ENCODE measurements at regions not wholly inside any gene's neighbourhood (a gene's known extent, or its start where the extent isn't known, plus 50 kb on each side); places are given as distances from the start of the nearest gene placed in this dataset.

- TF ChIP-seq EZH2 (IDR thresholded peaks at IDR 0.05; ENCODE audit: low read depth) = no peak
- TF ChIP-seq, protein P1, sequence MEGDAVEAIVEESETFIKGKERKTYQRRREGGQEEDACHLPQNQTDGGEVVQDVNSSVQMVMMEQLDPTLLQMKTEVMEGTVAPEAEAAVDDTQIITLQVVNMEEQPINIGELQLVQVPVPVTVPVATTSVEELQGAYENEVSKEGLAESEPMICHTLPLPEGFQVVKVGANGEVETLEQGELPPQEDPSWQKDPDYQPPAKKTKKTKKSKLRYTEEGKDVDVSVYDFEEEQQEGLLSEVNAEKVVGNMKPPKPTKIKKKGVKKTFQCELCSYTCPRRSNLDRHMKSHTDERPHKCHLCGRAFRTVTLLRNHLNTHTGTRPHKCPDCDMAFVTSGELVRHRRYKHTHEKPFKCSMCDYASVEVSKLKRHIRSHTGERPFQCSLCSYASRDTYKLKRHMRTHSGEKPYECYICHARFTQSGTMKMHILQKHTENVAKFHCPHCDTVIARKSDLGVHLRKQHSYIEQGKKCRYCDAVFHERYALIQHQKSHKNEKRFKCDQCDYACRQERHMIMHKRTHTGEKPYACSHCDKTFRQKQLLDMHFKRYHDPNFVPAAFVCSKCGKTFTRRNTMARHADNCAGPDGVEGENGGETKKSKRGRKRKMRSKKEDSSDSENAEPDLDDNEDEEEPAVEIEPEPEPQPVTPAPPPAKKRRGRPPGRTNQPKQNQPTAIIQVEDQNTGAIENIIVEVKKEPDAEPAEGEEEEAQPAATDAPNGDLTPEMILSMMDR (conservative IDR thresholded peaks at IDR 0.05) = no peak
Observed at GRCh38 chr12:125684968-125685790, 619.9 kb downstream of the AACS start.

DNA sequence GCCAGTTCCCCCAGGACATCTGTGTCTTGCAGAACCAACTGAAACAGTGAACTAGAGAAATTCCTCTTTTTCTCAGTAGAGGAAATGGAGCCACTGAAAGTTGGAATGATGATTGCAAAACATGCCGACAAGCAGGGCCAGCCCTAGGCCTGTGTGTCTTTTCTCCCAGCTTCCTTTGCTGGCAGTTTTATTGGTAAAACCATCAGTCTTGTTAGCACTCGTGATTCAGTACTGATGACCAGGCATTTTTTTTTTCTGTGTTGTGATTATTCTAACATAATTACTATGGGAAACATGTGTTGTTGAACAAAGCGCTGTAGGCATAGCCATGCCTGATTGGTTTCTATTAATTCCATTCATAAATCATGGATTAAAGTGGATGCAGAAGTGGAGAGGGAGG is 620.7 kb downstream of the AACS start:
- no peaks in the 10 kb centered on the region for H3K36me3 ChIP-seq (ENCODE audit: low read depth)
- ChIA-PET CTCF (no interaction called here), POLR2A (ENCODE audit: unreplicated experiment) (no interaction called here)
- TF ChIP-seq EZH2 (IDR thresholded peaks at IDR 0.05; ENCODE audit: low read depth) = no peak
- TF ChIP-seq, protein P1 (conservative IDR thresholded peaks at IDR 0.05) = no peak
- H3K4me2 ChIP-seq = no peak overlapping the region
- DNase-seq = no peak
- H4K20me1 ChIP-seq (ENCODE audit: insufficient read depth) = no peaks in the 10 kb centered on the region
- H3K4me1 ChIP-seq (replicated peaks; ENCODE audit: insufficient read depth) = no peaks in the 10 kb centered on the region
- no peak overlapping the region for H2AFZ ChIP-seq
- no peak overlapping the region for H3K27ac ChIP-seq
- BruUV-seq (replicated peaks) = no TSS peak
- intact Hi-C loops (cut with micrococcal nuclease; ENCODE audit: unreplicated experiment) = no loop called here
- H3K9me3 ChIP-seq (ENCODE audit: insufficient read depth, low read depth) = no peaks in the 10 kb centered on the region
- H3K4me3 ChIP-seq = no peak overlapping the region
- H3K27me3 ChIP-seq (ENCODE audit: insufficient read depth, low read depth) = peaks cover 26% of the 10 kb centered on the region
- no peaks in the 10 kb centered on the region for H3F3A ChIP-seq (ENCODE audit: insufficient read depth, low read depth)
- no peaks in the 10 kb centered on the region for H3K79me2 ChIP-seq (ENCODE audit: low read depth)
- no peaks in the 10 kb centered on the region for H3K9me2 ChIP-seq (ENCODE audit: insufficient read depth)

More at GRCh38 chr12:125684968-125685790, 619.9 kb downstream of the AACS start:
- ChIA-PET POLR2A (ENCODE audit: unreplicated experiment) (no interaction called here), CTCF (no interaction called here)
- DNase-seq = no peak
- Histone ChIP-seq H3K4me2 (no peak overlapping the region), H3K36me3 (ENCODE audit: low read depth) (no peaks in the 10 kb centered on the region), H3K79me2 (ENCODE audit: low read depth) (no peaks in the 10 kb centered on the region), H3K27ac (no peak overlapping the region), H3K4me3 (no peak overlapping the region), H3K4me1 (replicated peaks; ENCODE audit: insufficient read depth) (no peaks in the 10 kb centered on the region), H3K9me2 (ENCODE audit: insufficient read depth) (no peaks in the 10 kb centered on the region), H4K20me1 (ENCODE audit: insufficient read depth) (no peaks in the 10 kb centered on the region), H3K9me3 (ENCODE audit: insufficient read depth, low read depth) (no peaks in the 10 kb centered on the region), H3K27me3 (ENCODE audit: insufficient read depth, low read depth) (peaks cover 19% of the 10 kb centered on the region), H3F3A (ENCODE audit: insufficient read depth, low read depth) (no peaks in the 10 kb centered on the region), H2AFZ (no peak overlapping the region)
- no TSS peak for BruUV-seq (replicated peaks)
- intact Hi-C loops (cut with micrococcal nuclease; ENCODE audit: unreplicated experiment) = no loop called here

DNA sequence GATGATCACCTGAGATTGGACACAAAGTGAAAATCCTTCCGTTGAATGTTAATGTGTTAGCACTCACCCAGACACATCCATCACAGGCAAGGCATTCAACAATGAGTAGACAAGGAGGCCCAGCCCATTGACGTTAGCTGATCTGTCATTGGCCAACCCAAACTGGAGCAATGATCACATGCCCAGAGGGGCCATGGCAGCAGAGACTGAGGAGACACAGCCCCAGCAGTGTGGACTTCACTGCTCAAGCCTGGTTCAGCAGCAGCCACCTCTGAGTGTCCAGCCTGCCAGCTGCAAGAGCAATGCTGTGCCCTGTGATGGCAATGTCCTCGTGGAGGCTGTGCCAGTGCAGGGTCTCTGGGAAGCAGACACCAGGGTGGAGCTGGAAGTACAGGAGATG is 622.2 kb downstream of the AACS start:
- TF ChIP-seq, protein P1 (conservative IDR thresholded peaks at IDR 0.05) = no peak
- TF ChIP-seq EZH2 (IDR thresholded peaks at IDR 0.05; ENCODE audit: low read depth) = no peak
- no peak overlapping the region for H2AFZ ChIP-seq
- H3K4me3 ChIP-seq = no peak overlapping the region
- H3K9me2 ChIP-seq (ENCODE audit: insufficient read depth) = no peaks in the 10 kb centered on the region
- intact Hi-C loops (cut with micrococcal nuclease; ENCODE audit: unreplicated experiment) = no loop called here
- H4K20me1 ChIP-seq (ENCODE audit: insufficient read depth) = no peaks in the 10 kb centered on the region
- no TSS peak for BruUV-seq (replicated peaks)
- POLR2A ChIA-PET (ENCODE audit: unreplicated experiment) = no interaction called here
- no peaks in the 10 kb centered on the region for H3K36me3 ChIP-seq (ENCODE audit: low read depth)
- no peaks in the 10 kb centered on the region for H3F3A ChIP-seq (ENCODE audit: insufficient read depth, low read depth)
- no peak overlapping the region for H3K27ac ChIP-seq
- DNase-seq = no peak
- no peaks in the 10 kb centered on the region for H3K79me2 ChIP-seq (ENCODE audit: low read depth)
- no peaks in the 10 kb centered on the region for H3K9me3 ChIP-seq (ENCODE audit: insufficient read depth, low read depth)
- CTCF ChIA-PET = no interaction called here
- peaks cover 39% of the 10 kb centered on the region for H3K27me3 ChIP-seq (ENCODE audit: insufficient read depth, low read depth)
- no peak overlapping the region for H3K4me2 ChIP-seq
- H3K4me1 ChIP-seq (replicated peaks; ENCODE audit: insufficient read depth) = no peaks in the 10 kb centered on the region
